ENCODE measurements at regions not wholly inside any gene's neighbourhood (a gene's known extent, or its start where the extent isn't known, plus 50 kb on each side); places are given as distances from the start of the nearest gene placed in this dataset.

GRCh38 chr7:1380821-1381580 is 78.3 kb downstream of the MICALL2 start:
- Histone ChIP-seq H4K20me1 (ENCODE audit: insufficient read depth, low read length) (no peaks in the 10 kb centered on the region), H3K27me3 (replicated peaks; ENCODE audit: insufficient read depth, low read length) (peaks cover 79% of the 10 kb centered on the region), H3F3A (ENCODE audit: insufficient read depth, low read length) (no peaks in the 10 kb centered on the region), H3K4me3 (ENCODE audit: low read length) (no peak overlapping the region), H3K79me2 (ENCODE audit: low read length) (no peaks in the 10 kb centered on the region), H3K27ac (ENCODE audit: low read length) (no peak overlapping the region), H3K4me2 (ENCODE audit: low read depth, low read length) (no peak overlapping the region), H3K9me3 (replicated peaks; ENCODE audit: insufficient read depth, low read length) (no peaks in the 10 kb centered on the region), H3K36me3 (replicated peaks; ENCODE audit: insufficient read depth, low read length) (no peaks in the 10 kb centered on the region), H3K9ac (ENCODE audit: low read length) (no peak overlapping the region), H3K4me1 (ENCODE audit: low read length) (no peaks in the 10 kb centered on the region), H3K9me2 (replicated peaks; ENCODE audit: insufficient read depth, low read length) (no peaks in the 10 kb centered on the region), H2AFZ (ENCODE audit: low read length) (no peak overlapping the region)
- no peak for TF ChIP-seq EZH2 (optimal IDR thresholded peaks at IDR 0.05; ENCODE audit: low read depth, low read length)
- TF ChIP-seq, protein P1, sequence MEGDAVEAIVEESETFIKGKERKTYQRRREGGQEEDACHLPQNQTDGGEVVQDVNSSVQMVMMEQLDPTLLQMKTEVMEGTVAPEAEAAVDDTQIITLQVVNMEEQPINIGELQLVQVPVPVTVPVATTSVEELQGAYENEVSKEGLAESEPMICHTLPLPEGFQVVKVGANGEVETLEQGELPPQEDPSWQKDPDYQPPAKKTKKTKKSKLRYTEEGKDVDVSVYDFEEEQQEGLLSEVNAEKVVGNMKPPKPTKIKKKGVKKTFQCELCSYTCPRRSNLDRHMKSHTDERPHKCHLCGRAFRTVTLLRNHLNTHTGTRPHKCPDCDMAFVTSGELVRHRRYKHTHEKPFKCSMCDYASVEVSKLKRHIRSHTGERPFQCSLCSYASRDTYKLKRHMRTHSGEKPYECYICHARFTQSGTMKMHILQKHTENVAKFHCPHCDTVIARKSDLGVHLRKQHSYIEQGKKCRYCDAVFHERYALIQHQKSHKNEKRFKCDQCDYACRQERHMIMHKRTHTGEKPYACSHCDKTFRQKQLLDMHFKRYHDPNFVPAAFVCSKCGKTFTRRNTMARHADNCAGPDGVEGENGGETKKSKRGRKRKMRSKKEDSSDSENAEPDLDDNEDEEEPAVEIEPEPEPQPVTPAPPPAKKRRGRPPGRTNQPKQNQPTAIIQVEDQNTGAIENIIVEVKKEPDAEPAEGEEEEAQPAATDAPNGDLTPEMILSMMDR (IDR thresholded peaks at IDR 0.05; ENCODE audit: low read length), result no peak
- no peak for TF ChIP-seq EZH2phosphoT487 (IDR thresholded peaks at IDR 0.05; ENCODE audit: low read length)
- DNase-seq, result no peak

GRCh38 chr7:1382553-1383397 is 76.5 kb downstream of the MICALL2 start:
- DNase-seq, result no peak
- no peak overlapping the region for H3K27ac ChIP-seq (ENCODE audit: low read length)
- H3K4me3 ChIP-seq (ENCODE audit: low read length), result no peak overlapping the region
- H4K20me1 ChIP-seq (ENCODE audit: insufficient read depth, low read length), result no peaks in the 10 kb centered on the region
- TF ChIP-seq EZH2phosphoT487 (IDR thresholded peaks at IDR 0.05; ENCODE audit: low read length) (no peak), EZH2 (optimal IDR thresholded peaks at IDR 0.05; ENCODE audit: low read depth, low read length) (no peak)
- TF ChIP-seq, protein P1 (IDR thresholded peaks at IDR 0.05; ENCODE audit: low read length), result no peak
- no peaks in the 10 kb centered on the region for H3K79me2 ChIP-seq (ENCODE audit: low read length)
- no peak overlapping the region for H3K9ac ChIP-seq (ENCODE audit: low read length)
- peaks cover 75% of the 10 kb centered on the region for H3K27me3 ChIP-seq (replicated peaks; ENCODE audit: insufficient read depth, low read length)
- no peaks in the 10 kb centered on the region for H3K9me3 ChIP-seq (replicated peaks; ENCODE audit: insufficient read depth, low read length)
- H3K36me3 ChIP-seq (replicated peaks; ENCODE audit: insufficient read depth, low read length), result no peaks in the 10 kb centered on the region
- H2AFZ ChIP-seq (ENCODE audit: low read length), result no peak overlapping the region
- H3K4me2 ChIP-seq (ENCODE audit: low read depth, low read length), result no peak overlapping the region
- no peaks in the 10 kb centered on the region for H3K4me1 ChIP-seq (ENCODE audit: low read length)
- H3K9me2 ChIP-seq (replicated peaks; ENCODE audit: insufficient read depth, low read length), result no peaks in the 10 kb centered on the region
- H3F3A ChIP-seq (ENCODE audit: insufficient read depth, low read length), result no peaks in the 10 kb centered on the region

GRCh38 chr7:1383398-1384112 is 75.7 kb downstream of the MICALL2 start:
- Histone ChIP-seq H3K27ac (ENCODE audit: low read length) (no peak overlapping the region), H2AFZ (ENCODE audit: low read length) (no peak overlapping the region), H3K9me3 (replicated peaks; ENCODE audit: insufficient read depth, low read length) (no peaks in the 10 kb centered on the region), H3K4me1 (ENCODE audit: low read length) (no peaks in the 10 kb centered on the region), H3K4me3 (ENCODE audit: low read length) (no peak overlapping the region), H3K27me3 (replicated peaks; ENCODE audit: insufficient read depth, low read length) (peaks cover 72% of the 10 kb centered on the region), H3K4me2 (ENCODE audit: low read depth, low read length) (no peak overlapping the region), H3K79me2 (ENCODE audit: low read length) (no peaks in the 10 kb centered on the region), H3K9me2 (replicated peaks; ENCODE audit: insufficient read depth, low read length) (no peaks in the 10 kb centered on the region), H3F3A (ENCODE audit: insufficient read depth, low read length) (no peaks in the 10 kb centered on the region), H4K20me1 (ENCODE audit: insufficient read depth, low read length) (no peaks in the 10 kb centered on the region), H3K36me3 (replicated peaks; ENCODE audit: insufficient read depth, low read length) (no peaks in the 10 kb centered on the region), H3K9ac (ENCODE audit: low read length) (no peak overlapping the region)
- TF ChIP-seq EZH2phosphoT487 (IDR thresholded peaks at IDR 0.05; ENCODE audit: low read length) (no peak), EZH2 (optimal IDR thresholded peaks at IDR 0.05; ENCODE audit: low read depth, low read length) (no peak)
- TF ChIP-seq, protein P1 (IDR thresholded peaks at IDR 0.05; ENCODE audit: low read length), result no peak
- DNase-seq, result no peak
